ENCODE measurements at regions not wholly inside any gene's neighbourhood (a gene's known extent, or its start where the extent isn't known, plus 50 kb on each side); places are given as distances from the start of the nearest gene placed in this dataset.

DNA sequence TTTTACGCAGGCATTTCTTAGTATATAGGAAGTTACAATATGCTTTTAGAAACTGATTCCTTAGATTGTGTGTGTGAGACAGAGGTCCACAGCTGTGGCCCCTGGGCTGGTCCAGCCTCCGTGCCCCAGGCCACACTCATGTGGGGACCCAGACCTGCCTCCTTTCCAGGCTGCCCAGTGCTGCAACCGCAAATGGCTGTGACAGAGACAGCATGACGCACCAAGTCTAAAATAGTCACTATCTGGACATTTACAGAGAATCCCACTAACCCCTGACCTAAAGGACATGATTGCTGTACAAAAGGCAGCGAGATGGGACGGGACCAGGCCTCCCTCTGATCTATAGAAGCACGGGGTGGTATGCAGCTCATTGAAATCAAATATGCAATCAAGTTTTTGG is 152.2 kb downstream of the TMEM18 start:
- H3K79me2 ChIP-seq (ENCODE audit: insufficient read depth) = no peaks in the 10 kb centered on the region
- H3K9ac ChIP-seq = no peak overlapping the region
- no peaks in the 10 kb centered on the region for H3K9me2 ChIP-seq
- H3K4me3 ChIP-seq (ENCODE audit: low read depth in 2 of 2, low read length in 1 of 2) = no peak overlapping the region
- ChIA-PET POLR2A (no interaction called here), CTCF (interaction anchor here (0.6 to 2.3 kb wide), 4 partner anchors 10 to 113 kb away, joined by 4 to 15 read pairs (median 12); no protein-coding TSS in a partner anchor)
- no peak overlapping the region for H2AFZ ChIP-seq (ENCODE audit: low read depth)
- TF ChIP-seq FOXJ3 (CRISPR knock-in tag; IDR thresholded peaks at IDR 0.05) = no peak
- no peak for TF ChIP-seq JUND (IDR thresholded peaks at IDR 0.05)
- TF ChIP-seq SIN3A (IDR thresholded peaks at IDR 0.05; ENCODE audit: borderline replicate concordance, low read depth, low read length) = no peak
- TF ChIP-seq FOSL2 (IDR thresholded peaks at IDR 0.05; ENCODE audit: borderline replicate concordance, low read depth) = no peak
- TF ChIP-seq, protein P1, sequence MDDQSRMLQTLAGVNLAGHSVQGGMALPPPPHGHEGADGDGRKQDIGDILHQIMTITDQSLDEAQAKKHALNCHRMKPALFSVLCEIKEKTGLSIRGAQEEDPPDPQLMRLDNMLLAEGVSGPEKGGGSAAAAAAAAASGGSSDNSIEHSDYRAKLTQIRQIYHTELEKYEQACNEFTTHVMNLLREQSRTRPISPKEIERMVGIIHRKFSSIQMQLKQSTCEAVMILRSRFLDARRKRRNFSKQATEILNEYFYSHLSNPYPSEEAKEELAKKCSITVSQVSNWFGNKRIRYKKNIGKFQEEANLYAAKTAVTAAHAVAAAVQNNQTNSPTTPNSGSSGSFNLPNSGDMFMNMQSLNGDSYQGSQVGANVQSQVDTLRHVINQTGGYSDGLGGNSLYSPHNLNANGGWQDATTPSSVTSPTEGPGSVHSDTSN (IDR thresholded peaks at IDR 0.05) = no peak
- TF ChIP-seq POLR2AphosphoS5 (IDR thresholded peaks at IDR 0.05; ENCODE audit: low read depth, low read length) = no peak
- TF ChIP-seq TAF1 (IDR thresholded peaks at IDR 0.05; ENCODE audit: borderline replicate concordance, low read depth, low read length) = no peak
- no peak for TF ChIP-seq EZH2phosphoT487 (IDR thresholded peaks at IDR 0.05; ENCODE audit: borderline replicate concordance, low read depth)
- TF ChIP-seq, protein P2, sequence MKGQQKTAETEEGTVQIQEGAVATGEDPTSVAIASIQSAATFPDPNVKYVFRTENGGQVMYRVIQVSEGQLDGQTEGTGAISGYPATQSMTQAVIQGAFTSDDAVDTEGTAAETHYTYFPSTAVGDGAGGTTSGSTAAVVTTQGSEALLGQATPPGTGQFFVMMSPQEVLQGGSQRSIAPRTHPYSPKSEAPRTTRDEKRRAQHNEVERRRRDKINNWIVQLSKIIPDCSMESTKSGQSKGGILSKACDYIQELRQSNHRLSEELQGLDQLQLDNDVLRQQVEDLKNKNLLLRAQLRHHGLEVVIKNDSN (IDR thresholded peaks at IDR 0.05; ENCODE audit: borderline replicate concordance, low read depth) = no peak
- no peak for TF ChIP-seq RXRA (IDR thresholded peaks at IDR 0.05; ENCODE audit: borderline replicate concordance, low read depth)
- TF ChIP-seq, protein P3, sequence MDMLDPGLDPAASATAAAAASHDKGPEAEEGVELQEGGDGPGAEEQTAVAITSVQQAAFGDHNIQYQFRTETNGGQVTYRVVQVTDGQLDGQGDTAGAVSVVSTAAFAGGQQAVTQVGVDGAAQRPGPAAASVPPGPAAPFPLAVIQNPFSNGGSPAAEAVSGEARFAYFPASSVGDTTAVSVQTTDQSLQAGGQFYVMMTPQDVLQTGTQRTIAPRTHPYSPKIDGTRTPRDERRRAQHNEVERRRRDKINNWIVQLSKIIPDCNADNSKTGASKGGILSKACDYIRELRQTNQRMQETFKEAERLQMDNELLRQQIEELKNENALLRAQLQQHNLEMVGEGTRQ (IDR thresholded peaks at IDR 0.05; ENCODE audit: borderline replicate concordance, low read depth, low read length) = no peak
- TF ChIP-seq, protein P4, sequence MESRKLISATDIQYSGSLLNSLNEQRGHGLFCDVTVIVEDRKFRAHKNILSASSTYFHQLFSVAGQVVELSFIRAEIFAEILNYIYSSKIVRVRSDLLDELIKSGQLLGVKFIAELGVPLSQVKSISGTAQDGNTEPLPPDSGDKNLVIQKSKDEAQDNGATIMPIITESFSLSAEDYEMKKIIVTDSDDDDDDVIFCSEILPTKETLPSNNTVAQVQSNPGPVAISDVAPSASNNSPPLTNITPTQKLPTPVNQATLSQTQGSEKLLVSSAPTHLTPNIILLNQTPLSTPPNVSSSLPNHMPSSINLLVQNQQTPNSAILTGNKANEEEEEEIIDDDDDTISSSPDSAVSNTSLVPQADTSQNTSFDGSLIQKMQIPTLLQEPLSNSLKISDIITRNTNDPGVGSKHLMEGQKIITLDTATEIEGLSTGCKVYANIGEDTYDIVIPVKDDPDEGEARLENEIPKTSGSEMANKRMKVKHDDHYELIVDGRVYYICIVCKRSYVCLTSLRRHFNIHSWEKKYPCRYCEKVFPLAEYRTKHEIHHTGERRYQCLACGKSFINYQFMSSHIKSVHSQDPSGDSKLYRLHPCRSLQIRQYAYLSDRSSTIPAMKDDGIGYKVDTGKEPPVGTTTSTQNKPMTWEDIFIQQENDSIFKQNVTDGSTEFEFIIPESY (IDR thresholded peaks at IDR 0.05; ENCODE audit: borderline replicate concordance, low read depth) = no peak
- TF ChIP-seq NRF1 (IDR thresholded peaks at IDR 0.05; ENCODE audit: low read depth, low read length) = no peak
- TF ChIP-seq, protein P5, sequence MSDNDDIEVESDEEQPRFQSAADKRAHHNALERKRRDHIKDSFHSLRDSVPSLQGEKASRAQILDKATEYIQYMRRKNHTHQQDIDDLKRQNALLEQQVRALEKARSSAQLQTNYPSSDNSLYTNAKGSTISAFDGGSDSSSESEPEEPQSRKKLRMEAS (IDR thresholded peaks at IDR 0.05; ENCODE audit: low read depth) = no peak
- TF ChIP-seq EP300 (IDR thresholded peaks at IDR 0.05; ENCODE audit: borderline replicate concordance in 1 of 2, low read depth in 1 of 2, low read length in 1 of 2) = no peak
- TF ChIP-seq, protein P6, sequence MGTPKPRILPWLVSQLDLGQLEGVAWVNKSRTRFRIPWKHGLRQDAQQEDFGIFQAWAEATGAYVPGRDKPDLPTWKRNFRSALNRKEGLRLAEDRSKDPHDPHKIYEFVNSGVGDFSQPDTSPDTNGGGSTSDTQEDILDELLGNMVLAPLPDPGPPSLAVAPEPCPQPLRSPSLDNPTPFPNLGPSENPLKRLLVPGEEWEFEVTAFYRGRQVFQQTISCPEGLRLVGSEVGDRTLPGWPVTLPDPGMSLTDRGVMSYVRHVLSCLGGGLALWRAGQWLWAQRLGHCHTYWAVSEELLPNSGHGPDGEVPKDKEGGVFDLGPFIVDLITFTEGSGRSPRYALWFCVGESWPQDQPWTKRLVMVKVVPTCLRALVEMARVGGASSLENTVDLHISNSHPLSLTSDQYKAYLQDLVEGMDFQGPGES (IDR thresholded peaks at IDR 0.05; ENCODE audit: low read depth, low read length) = no peak
- TF ChIP-seq, protein P7, sequence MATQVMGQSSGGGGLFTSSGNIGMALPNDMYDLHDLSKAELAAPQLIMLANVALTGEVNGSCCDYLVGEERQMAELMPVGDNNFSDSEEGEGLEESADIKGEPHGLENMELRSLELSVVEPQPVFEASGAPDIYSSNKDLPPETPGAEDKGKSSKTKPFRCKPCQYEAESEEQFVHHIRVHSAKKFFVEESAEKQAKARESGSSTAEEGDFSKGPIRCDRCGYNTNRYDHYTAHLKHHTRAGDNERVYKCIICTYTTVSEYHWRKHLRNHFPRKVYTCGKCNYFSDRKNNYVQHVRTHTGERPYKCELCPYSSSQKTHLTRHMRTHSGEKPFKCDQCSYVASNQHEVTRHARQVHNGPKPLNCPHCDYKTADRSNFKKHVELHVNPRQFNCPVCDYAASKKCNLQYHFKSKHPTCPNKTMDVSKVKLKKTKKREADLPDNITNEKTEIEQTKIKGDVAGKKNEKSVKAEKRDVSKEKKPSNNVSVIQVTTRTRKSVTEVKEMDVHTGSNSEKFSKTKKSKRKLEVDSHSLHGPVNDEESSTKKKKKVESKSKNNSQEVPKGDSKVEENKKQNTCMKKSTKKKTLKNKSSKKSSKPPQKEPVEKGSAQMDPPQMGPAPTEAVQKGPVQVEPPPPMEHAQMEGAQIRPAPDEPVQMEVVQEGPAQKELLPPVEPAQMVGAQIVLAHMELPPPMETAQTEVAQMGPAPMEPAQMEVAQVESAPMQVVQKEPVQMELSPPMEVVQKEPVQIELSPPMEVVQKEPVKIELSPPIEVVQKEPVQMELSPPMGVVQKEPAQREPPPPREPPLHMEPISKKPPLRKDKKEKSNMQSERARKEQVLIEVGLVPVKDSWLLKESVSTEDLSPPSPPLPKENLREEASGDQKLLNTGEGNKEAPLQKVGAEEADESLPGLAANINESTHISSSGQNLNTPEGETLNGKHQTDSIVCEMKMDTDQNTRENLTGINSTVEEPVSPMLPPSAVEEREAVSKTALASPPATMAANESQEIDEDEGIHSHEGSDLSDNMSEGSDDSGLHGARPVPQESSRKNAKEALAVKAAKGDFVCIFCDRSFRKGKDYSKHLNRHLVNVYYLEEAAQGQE (IDR thresholded peaks at IDR 0.05; ENCODE audit: low read depth, low read length) = no peak
- H4K20me1 ChIP-seq (ENCODE audit: insufficient read depth) = no peaks in the 10 kb centered on the region
- no peak overlapping the region for H3K27ac ChIP-seq (ENCODE audit: low read depth in 2 of 2, low read length in 1 of 2)
- H3K27me3 ChIP-seq (ENCODE audit: insufficient read depth) = no peaks in the 10 kb centered on the region
- H3K4me1 ChIP-seq (ENCODE audit: control insufficient read depth in 1 of 2, insufficient read depth in 2 of 2, low read depth in 1 of 2, low read length in 1 of 2) = no peaks in the 10 kb centered on the region; a peak in 1 of 4 replicates
- H3F3A ChIP-seq (replicated peaks; ENCODE audit: insufficient read depth) = peaks cover 3% of the 10 kb centered on the region
- H3K36me3 ChIP-seq (replicated peaks in 1 of 2; ENCODE audit: control insufficient read depth in 1 of 2, insufficient read depth in 2 of 2, low read length in 1 of 2) = no peaks in the 10 kb centered on the region
- H3K4me2 ChIP-seq = no peak overlapping the region
- H3K9me3 ChIP-seq = peaks cover 18% of the 10 kb centered on the region
- WGBS (ENCODE audit: low lambda C conversion rate) = 33% methylated on average over 7 of the region's 7 CpGs
- DNase-seq = no peak
